ENCODE measurements at regions not wholly inside any gene's neighbourhood (a gene's known extent, or its start where the extent isn't known, plus 50 kb on each side); places are given as distances from the start of the nearest gene placed in this dataset.

GRCh38 chr17:68182011-68182306 is 65.9 kb upstream of the AMZ2 start:
- TF ChIP-seq POLR2A (IDR thresholded peaks at IDR 0.05; ENCODE audit: low read depth, low read length), result no peak
- TF ChIP-seq TAF1 (IDR thresholded peaks at IDR 0.05; ENCODE audit: low read depth, low read length), result no peak
- TF ChIP-seq POLR2AphosphoS5 (IDR thresholded peaks at IDR 0.05; ENCODE audit: low read depth, low read length), result no peak
